Stimulated activated naive CD8-positive, alpha-beta T cell treated with anti-CD3 and anti-CD28 coated beads, Interleukin-15, Interleukin-2, amounts not matched to agents 100 ng/mL and 50 ng/mL, for 24 hours (primary cell): ENCODE measurements at regions not wholly inside any gene's neighbourhood (a gene's known extent, or its start where the extent isn't known, plus 50 kb on each side); places are given as distances from the start of the nearest gene placed in this dataset.

ENCODE experiments used
- H3K27ac Mint-ChIP-seq: one replicate; pipeline ENCODE4 v1.8.0; 2021; ENCODE audit warnings: mild to moderate bottlenecking, mixed read lengths
- H3K27me3 Mint-ChIP-seq: one replicate; pipeline ENCODE4 v1.8.0; 2021; ENCODE audit warnings: mixed read lengths
- H3K36me3 Mint-ChIP-seq: one replicate; pipeline ENCODE4 v1.8.0; 2021; ENCODE audit warnings: low read depth, mixed read lengths
- H3K4me1 Mint-ChIP-seq: one replicate; pipeline ENCODE4 v1.8.0; 2021; ENCODE audit warnings: low read depth, mixed read lengths
- H3K4me3 Mint-ChIP-seq: one replicate; pipeline ENCODE4 v1.8.0; 2021; ENCODE audit warnings: mild to moderate bottlenecking, mixed read lengths
- H3K9me3 Mint-ChIP-seq: one replicate; pipeline ENCODE4 v1.8.0; 2021; ENCODE audit warnings: mixed read lengths

DNA sequence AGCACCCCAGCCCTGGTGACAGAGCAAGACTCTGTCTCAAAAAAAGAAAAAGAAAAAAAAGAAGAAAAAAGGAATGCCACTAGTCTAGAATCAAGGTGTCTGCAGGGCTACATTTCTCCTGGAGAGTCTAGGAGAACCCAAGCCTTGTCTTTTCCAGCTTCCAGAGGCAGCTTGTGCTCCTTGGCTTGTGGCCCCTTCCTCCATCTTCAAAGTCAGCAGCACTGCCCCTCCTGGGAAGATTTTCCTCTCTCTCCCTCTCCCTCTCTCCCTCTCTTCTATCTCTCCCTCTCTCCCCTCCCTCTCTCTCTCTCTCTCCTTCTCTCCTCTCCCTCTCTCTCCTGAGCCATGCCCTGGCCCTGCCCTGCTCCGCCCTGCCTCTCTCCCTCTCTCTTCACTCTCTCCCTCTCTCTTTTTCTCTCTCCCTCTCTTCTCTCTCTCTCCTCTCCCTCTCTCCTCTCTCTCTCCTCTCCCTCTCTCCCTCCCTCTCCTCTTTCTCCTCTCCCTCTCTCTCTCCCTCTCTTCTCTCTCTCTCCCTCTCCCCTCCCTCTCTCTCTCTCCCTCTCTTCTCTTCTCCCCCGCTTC is 97.7 kb upstream of the FGF3 start:
- Mint-ChIP-seq H3K9me3 (no peaks in the 10 kb centered on the region), H3K36me3 (no peaks in the 10 kb centered on the region), H3K4me1 (no peaks in the 10 kb centered on the region), H3K27ac (no peak overlapping the region), H3K27me3 (peaks cover 17% of the 10 kb centered on the region), H3K4me3 (no peak overlapping the region)

DNA sequence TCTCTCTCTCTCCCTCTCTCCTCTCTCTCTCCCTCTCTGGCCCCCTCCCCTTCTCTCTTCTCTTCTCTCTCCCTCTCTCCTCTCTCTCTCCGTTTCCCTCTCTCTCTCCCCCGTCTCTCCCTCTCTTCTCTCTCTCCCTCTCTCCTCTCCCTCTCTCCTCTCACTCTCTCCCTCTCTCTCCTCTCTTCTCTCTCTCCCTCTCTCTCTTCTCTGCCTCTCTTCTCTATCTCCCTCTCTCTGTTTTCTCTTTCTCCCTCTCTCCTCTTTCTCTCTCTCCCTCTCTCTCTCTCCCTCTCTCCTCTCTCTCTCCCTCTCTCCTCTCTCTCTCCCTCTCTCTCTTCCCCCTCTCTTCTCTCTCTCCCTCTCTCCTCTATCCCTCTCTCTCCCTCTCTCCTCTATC is 98.3 kb upstream of the FGF3 start:
- H3K4me3 Mint-ChIP-seq, result no peak overlapping the region
- no peaks in the 10 kb centered on the region for H3K9me3 Mint-ChIP-seq
- H3K36me3 Mint-ChIP-seq, result no peaks in the 10 kb centered on the region
- no peaks in the 10 kb centered on the region for H3K4me1 Mint-ChIP-seq
- H3K27ac Mint-ChIP-seq, result no peak overlapping the region
- H3K27me3 Mint-ChIP-seq, result peaks cover 17% of the 10 kb centered on the region

DNA sequence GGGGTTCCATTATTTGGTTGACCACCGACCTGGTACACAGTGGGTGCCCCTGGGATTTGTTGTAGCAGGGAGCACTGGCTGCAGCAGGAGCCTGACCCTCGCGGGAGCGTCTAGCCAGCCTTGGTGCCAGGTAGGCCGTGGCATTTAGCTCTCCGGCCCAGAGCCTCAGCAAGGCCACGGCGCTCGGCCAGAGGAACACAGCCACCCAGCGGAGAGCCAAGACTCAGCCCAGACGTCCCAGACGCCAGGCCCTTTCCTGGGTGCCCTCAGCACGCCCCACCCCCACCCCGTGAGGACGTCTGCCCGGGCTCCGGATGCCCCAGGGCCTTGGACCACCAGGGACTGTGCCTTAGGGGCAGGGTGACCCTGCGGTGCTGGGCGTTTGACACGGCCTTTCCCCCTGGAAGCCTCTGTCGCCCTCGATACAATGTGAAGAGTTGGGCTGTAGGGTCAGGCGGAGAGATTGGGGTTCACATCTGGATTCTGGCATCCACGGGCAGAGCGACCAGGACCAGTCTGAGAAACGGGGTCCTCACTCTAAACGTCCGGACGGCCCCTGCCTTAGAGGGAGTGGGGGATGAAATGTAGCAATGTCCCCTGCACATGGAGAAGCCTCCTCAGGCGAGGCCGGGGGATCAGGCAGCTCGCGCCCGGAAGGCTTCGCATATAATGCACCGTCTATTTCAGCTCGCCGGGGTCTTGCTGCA is 99.2 kb upstream of the FGF3 start:
- H3K27me3 Mint-ChIP-seq, result peaks cover 22% of the 10 kb centered on the region

DNA sequence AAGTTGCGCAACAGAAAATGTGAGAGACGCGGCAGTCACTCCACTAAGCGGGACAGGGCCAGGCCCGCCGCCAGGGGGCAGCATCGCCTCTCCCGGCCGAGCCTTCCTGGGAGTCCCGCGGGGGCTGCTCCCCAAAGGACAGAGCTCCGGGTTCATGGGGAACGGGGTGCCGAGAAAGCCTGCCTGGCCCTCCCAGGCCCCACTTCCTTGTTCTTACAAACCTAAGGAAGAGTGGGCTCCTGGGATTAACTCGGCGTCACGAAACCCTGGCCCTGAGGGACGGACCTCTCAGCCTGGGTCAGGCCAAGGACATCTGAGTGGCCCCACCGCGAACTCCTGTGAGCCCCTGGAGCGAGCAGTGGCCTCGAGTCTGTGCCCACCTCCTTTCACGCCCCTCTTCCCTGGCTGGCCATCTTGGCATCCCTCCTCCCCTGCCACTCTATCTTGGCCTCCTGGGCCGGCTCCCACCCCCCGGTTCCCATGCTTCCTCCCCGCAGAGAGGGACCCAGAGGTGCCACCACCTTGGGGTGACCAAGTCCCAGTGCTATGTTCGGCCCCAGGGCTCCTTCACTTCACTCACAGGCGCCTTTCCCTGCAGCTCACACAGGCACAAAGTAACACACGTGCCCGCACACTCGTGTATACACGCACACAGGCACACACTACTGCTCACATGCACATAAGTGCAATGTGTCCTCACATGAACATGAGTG is 99.9 kb upstream of the FGF3 start:
- Mint-ChIP-seq H3K27ac (no peak overlapping the region), H3K4me3 (no peak overlapping the region), H3K27me3 (peaks cover 28% of the 10 kb centered on the region), H3K4me1 (no peaks in the 10 kb centered on the region), H3K9me3 (no peaks in the 10 kb centered on the region), H3K36me3 (no peaks in the 10 kb centered on the region)

More for the DNA sequence above, 99.2 kb upstream of the FGF3 start:
- H3K4me1 Mint-ChIP-seq, result no peaks in the 10 kb centered on the region
- H3K9me3 Mint-ChIP-seq, result no peaks in the 10 kb centered on the region
- no peaks in the 10 kb centered on the region for H3K36me3 Mint-ChIP-seq
- H3K4me3 Mint-ChIP-seq, result no peak overlapping the region
- H3K27ac Mint-ChIP-seq, result no peak overlapping the region

DNA sequence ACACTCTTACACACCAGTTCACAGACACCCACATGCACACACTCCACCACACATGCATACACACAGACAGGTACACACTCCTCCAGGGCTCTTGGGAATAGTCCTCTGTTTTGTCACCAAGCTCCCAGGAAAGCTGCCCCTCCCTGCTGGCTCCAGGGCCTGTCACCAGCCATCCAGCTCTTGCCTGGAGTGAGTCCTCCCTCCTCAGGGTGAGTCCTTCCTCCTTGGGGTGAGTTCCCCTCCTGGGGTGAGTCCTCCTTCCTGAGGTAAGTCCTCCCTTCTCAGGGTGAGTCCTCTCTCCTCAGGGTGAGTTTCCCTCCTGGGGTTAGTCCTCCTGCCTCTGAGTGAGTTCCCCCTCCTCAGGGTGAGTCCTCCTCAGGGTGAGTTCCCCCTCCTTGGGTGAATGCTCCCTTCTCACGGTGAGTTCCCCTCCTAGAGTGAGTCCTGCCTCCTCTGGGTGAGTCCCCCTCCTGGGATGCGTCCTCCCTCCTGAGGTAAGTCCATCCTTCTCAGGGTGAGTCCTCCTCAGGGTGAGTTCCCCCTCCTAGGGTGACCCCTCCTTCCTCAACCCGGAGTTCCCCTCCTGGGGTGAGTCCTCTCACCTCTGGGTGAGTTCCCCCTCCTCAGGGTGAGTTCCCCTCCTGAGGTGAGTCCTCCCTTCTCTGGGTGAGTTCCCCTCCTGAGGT is 100.6 kb upstream of the FGF3 start:
- no peaks in the 10 kb centered on the region for H3K4me1 Mint-ChIP-seq
- H3K27ac Mint-ChIP-seq, result no peak overlapping the region
- H3K4me3 Mint-ChIP-seq, result no peak overlapping the region
- peaks cover 34% of the 10 kb centered on the region for H3K27me3 Mint-ChIP-seq
- no peaks in the 10 kb centered on the region for H3K36me3 Mint-ChIP-seq
- H3K9me3 Mint-ChIP-seq, result no peaks in the 10 kb centered on the region

DNA sequence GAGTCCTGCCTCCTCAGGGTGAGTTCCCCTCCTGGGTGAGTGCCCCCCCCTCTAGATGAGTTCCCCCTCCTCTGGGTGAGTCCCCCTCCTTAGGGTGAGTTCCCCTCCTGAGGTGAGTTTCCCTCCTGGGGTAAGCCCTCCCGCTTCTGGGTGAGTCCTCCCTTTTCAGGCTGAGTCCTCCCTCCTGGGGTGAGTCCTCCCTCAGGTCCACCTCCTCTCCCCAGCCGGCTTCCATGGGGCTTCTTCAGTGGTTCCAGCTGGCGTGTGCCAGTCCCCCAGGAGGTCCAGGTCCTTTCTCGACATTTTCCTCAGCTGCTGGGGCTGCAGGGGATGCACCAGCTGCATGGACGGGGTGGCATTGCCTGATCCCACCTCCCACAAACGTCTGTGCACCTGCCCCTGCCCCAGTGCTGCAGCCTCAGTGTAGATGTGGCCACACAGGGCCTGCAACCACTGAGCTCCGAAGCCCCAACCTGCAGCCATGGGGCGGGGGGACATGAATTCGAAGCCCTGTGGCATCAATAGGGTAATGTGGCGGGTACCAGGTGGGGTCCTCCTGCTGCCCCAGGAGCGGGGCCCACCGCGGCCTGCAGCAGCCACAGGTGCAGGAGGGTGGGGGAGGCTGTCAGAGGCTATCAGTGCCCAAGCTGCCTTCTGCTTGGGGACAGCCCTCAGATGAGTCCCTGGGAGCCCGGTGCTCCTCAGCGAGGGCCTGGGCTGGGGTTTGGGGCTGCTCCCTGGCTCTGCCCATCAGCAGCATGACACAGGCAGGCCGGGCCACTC is 101.3 kb upstream of the FGF3 start:
- peaks cover 35% of the 10 kb centered on the region for H3K27me3 Mint-ChIP-seq
- no peak overlapping the region for H3K27ac Mint-ChIP-seq
- no peaks in the 10 kb centered on the region for H3K9me3 Mint-ChIP-seq
- H3K4me1 Mint-ChIP-seq, result peaks cover under 1% of the 10 kb centered on the region
- no peak overlapping the region for H3K4me3 Mint-ChIP-seq
- no peaks in the 10 kb centered on the region for H3K36me3 Mint-ChIP-seq

DNA sequence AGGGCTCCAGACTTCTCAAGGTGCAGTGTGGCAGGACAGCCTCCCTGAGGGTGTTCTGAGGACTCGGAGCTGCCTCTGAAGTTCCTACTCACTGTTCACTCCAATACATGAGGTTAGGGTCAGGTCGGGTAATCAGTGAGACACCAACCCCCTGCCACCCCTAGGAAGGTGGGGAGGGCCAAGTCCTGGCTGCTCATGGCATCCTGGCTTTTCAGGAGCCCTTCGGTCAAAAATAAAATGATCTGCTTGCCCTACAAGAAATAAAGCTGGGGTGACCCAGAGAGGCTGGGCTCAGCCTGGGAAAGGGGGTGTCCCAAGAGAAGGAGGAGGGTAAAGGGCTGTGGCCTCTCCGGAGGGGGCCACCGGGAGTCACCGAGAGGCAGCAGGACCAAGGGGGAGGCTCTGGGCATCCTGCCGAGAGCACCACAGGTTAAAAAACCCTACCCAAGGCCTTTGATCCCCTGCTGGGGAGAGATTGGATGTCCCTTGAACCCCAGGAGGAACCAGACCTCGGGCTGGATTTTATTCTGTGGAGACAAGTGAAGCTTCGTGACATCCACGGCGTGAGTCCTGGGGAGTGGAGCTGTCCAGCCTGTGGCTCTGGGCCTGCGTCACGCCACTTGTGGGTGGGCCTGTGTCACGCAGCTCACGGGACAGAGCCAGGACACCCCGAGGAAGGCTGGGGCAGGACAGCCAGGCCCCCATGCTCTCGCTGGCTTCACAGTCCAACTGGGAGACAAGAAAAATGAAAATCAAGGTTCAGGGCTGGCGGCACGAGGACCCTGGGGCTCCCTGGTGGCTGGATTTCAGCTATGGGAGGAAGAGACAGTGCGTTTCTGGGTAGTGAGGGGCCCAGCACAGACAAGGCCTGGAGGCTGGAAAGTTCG is 102.2 kb upstream of the FGF3 start:
- H3K4me3 Mint-ChIP-seq, result no peak overlapping the region
- peaks cover 41% of the 10 kb centered on the region for H3K27me3 Mint-ChIP-seq

DNA sequence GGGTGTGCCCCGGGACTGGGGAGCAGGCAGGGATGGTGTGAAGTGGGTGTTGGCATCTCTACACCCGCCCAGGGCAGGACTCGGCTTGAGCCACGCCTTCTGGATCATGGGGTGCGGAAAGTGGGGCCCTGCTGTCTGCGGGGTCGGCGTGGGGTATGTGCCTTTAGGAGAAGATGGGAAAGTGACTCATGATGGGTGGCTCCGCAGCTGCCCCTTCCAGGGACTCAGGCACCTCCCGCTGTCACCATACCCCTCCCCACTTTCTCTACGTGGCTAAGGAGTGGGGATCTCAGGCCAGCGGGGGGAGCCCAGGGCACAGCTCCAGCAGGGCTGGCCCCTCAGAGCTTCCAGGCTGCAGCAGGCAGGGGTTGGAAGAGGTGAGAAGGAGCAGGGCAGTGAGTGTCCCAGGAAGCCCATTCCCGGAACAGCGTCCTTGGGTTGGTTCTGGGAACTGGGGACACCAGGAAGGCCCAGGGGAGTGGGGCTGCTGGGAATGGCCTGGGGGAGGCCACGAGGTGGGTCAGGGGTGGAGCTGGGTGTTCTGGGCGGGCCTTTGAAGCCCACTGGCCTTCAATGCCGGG is 102.9 kb upstream of the FGF3 start:
- Mint-ChIP-seq H3K27me3 (peaks cover 42% of the 10 kb centered on the region), H3K4me1 (peaks cover 4% of the 10 kb centered on the region), H3K4me3 (no peak overlapping the region), H3K36me3 (no peaks in the 10 kb centered on the region), H3K27ac (no peak overlapping the region), H3K9me3 (no peaks in the 10 kb centered on the region)

More for the DNA sequence above, 102.2 kb upstream of the FGF3 start:
- peaks cover 4% of the 10 kb centered on the region for H3K4me1 Mint-ChIP-seq
- H3K9me3 Mint-ChIP-seq, result no peaks in the 10 kb centered on the region
- no peaks in the 10 kb centered on the region for H3K36me3 Mint-ChIP-seq
- no peak overlapping the region for H3K27ac Mint-ChIP-seq

DNA sequence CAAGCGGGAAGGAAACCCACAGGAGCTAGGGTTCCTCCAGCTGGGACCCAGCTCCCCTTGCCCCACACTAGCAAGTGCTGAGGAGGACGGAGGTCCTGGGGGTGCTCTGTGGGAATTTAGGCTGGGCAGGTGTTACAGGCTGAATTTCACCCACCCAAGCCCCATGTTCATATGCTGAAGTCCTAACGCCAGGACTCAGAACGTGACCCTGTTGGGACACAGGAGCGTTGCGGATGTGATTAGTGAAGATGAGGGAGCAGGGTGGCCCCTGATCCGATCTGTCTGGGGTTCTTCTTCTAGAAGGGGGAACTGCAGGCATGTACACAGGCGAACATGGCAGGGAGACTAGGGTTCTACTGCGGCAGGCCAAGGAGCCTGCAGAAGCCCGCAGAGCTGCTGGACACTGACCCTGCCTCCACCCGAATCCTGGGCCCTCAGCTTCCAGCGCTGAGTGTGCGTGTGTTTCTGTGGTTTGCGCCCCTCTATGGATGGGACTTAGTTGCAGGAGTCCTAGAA is 103.4 kb upstream of the FGF3 start:
- Mint-ChIP-seq H3K4me1 (peaks cover 4% of the 10 kb centered on the region), H3K27me3 (peaks cover 46% of the 10 kb centered on the region), H3K4me3 (no peak overlapping the region)

DNA sequence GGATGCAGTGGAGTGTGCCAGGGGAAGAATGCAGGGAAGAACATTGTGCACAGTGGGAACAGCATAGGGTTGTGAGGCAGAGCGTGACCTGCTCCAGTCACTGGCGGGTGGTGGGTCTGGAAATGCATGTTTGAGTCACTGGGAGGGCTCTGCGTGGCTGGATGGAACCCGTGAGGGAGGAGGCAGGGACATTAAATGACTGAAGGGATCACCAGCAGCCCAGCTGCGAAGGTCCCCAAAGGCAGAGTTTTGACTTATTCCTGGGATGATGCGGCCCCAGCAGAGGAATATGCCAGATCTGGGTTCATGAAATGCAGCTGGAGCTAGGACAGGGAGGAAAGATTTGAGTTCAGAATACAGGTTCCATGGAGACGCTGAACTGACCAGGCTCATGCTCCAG is 104.0 kb upstream of the FGF3 start:
- H3K4me3 Mint-ChIP-seq, result no peak overlapping the region
- H3K27me3 Mint-ChIP-seq, result peaks cover 48% of the 10 kb centered on the region
- H3K36me3 Mint-ChIP-seq, result no peaks in the 10 kb centered on the region
- H3K27ac Mint-ChIP-seq, result no peak overlapping the region
- peaks cover 4% of the 10 kb centered on the region for H3K4me1 Mint-ChIP-seq
- no peaks in the 10 kb centered on the region for H3K9me3 Mint-ChIP-seq

More for the DNA sequence above, 103.4 kb upstream of the FGF3 start:
- Mint-ChIP-seq H3K36me3 (no peaks in the 10 kb centered on the region), H3K9me3 (no peaks in the 10 kb centered on the region), H3K27ac (no peak overlapping the region)

DNA sequence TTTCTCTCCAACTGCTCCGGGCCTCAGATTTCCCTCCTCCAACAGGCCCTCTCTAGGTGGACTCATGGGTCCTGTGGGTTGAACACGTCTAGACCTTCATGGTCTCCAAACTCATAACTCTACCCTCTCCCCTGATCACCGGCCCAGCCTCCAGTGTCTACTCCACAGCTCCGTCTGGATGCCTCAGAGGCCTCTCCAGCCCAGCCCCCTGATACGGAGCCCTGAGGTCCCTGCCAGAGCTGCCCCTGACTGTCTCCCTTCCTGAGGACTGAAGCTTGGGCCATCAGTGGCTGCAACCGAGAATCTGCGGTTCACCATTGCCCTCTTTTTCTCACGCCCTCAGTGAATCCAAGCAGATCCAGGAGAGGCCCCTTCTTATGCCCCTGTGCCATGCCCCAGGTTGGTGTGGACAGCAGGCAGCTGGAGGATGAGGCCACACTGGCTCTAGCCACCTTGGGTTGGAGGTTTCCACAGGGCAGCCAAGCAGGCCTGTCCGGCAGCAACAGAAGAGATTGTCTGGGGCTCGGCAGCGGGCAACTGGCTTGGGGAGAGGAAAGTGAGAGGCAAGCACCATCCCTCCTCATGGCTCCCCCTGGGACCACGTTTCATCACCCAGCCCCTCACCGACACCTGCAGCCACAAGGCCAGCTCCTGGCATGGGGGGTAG is 104.6 kb upstream of the FGF3 start:
- H3K4me3 Mint-ChIP-seq, result no peak overlapping the region
- no peak overlapping the region for H3K27ac Mint-ChIP-seq
- H3K9me3 Mint-ChIP-seq, result no peaks in the 10 kb centered on the region
- H3K36me3 Mint-ChIP-seq, result no peaks in the 10 kb centered on the region
- H3K27me3 Mint-ChIP-seq, result peaks cover 48% of the 10 kb centered on the region
- peaks cover 4% of the 10 kb centered on the region for H3K4me1 Mint-ChIP-seq

DNA sequence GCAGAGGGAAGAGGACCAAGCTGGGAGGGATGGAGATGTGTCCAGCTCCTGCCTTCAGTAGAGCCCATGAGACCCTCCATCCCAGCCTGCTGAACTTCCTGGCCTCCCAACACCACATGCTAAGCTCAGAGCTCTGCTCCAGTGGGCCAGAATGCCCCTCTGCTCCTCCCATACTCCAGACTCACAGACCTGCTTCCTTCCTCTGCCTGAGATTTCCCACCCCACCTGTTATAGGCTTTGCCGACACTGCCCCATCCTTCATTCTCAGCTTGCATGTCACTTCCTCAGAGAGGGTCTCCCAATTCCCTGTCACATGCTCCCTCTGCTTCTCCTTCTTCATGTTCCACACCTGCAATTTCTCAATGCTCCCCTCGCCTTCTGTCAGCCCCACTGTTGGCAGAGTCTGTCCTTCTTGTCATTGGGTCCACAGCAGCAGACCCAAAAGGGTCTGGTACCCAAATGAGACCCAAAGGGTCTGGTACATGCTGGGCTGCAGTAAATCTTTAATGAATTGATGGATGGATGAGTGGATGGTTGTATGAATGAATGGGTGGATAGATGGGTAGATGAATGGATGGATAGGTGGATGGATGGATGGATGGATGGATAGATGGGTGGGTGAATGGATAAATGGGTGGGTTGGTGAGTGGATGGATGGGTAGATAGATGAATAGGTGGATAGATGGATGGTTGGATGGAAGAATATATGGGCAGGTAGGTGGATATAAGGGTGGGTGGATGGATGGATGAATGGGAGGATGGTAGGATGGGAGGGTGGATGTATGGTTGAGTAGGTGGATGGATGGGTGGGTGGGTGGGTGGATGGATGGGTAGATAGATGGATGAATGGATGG is 105.3 kb upstream of the FGF3 start:
- Mint-ChIP-seq H3K27me3 (peaks cover 45% of the 10 kb centered on the region), H3K36me3 (no peaks in the 10 kb centered on the region), H3K4me3 (no peak overlapping the region), H3K9me3 (no peaks in the 10 kb centered on the region), H3K27ac (no peak overlapping the region), H3K4me1 (peaks cover 4% of the 10 kb centered on the region)
